ENCODE measurements at regions not wholly inside any gene's neighbourhood (a gene's known extent, or its start where the extent isn't known, plus 50 kb on each side); places are given as distances from the start of the nearest gene placed in this dataset.

DNA sequence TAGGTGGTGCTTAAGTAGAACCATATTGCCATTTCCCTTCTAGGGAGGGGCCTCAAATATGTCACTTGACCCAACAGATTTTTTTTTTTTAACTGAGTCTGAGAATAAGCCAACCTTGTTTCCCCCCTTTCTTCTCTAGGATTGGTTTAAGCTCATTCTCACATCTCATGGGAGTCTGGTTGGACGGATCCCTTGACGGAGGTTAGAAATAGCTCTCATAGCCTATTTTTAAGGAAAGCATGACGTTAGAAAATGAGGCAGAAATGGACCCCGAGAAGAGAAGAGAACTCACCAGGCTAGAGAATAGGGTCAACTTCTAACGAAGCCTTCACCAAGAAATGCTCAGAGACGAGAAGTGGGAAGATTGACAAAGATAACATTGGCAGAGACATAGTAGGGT, 95.1 kb upstream of the ZFHX3 start:
- TF ChIP-seq, protein P1, sequence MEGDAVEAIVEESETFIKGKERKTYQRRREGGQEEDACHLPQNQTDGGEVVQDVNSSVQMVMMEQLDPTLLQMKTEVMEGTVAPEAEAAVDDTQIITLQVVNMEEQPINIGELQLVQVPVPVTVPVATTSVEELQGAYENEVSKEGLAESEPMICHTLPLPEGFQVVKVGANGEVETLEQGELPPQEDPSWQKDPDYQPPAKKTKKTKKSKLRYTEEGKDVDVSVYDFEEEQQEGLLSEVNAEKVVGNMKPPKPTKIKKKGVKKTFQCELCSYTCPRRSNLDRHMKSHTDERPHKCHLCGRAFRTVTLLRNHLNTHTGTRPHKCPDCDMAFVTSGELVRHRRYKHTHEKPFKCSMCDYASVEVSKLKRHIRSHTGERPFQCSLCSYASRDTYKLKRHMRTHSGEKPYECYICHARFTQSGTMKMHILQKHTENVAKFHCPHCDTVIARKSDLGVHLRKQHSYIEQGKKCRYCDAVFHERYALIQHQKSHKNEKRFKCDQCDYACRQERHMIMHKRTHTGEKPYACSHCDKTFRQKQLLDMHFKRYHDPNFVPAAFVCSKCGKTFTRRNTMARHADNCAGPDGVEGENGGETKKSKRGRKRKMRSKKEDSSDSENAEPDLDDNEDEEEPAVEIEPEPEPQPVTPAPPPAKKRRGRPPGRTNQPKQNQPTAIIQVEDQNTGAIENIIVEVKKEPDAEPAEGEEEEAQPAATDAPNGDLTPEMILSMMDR (IDR thresholded peaks at IDR 0.05; ENCODE audit: low read length), result no peak
- no peak for TF ChIP-seq EZH2 (IDR thresholded peaks at IDR 0.05; ENCODE audit: borderline replicate concordance, low read length)
